Progenitor cell of endocrine pancreas (in vitro differentiated cells): ENCODE measurements at regions not wholly inside any gene's neighbourhood (a gene's known extent, or its start where the extent isn't known, plus 50 kb on each side); places are given as distances from the start of the nearest gene placed in this dataset.
"Not testable (repeated sequence)": the region's sequence is repeated elsewhere in the genome, so short reads cannot be mapped to it uniquely, and the experiment has no call there.

Source experiments
- DNase-seq: peaks from one replicate; pipeline ENCODE4 v3.0.0; 2021; ENCODE audit warnings: low spot score; ENCODE audit not compliant: unreplicated experiment
- H3K27ac Mint-ChIP-seq: 2 replicates; pipeline ENCODE4 v1.8.0; 2021; ENCODE audit warnings: mild to moderate bottlenecking, moderate library complexity, mixed read lengths
- H3K27me3 Mint-ChIP-seq: 2 replicates; pipeline ENCODE4 v1.8.0; 2021; ENCODE audit warnings: mixed read lengths
- H3K36me3 Mint-ChIP-seq: 2 replicates; pipeline ENCODE4 v1.8.0; 2022; ENCODE audit warnings: mixed read lengths; ENCODE audit not compliant: insufficient read depth
- H3K4me1 Mint-ChIP-seq: 2 replicates; pipeline ENCODE4 v1.8.0; 2021; ENCODE audit warnings: low read depth, mixed read lengths
- H3K4me3 Mint-ChIP-seq: 2 replicates; pipeline ENCODE4 v1.8.0; 2021; ENCODE audit warnings: low read depth, mild to moderate bottlenecking, moderate library complexity, mixed read lengths
- H3K9me3 Mint-ChIP-seq: 2 replicates; pipeline ENCODE4 v1.8.0; 2021; ENCODE audit warnings: low read depth, mixed read lengths
- CTCF ChIP-seq: fragments of 200-600 bp; sonication (generic); IDR thresholded peaks from one replicate; pipeline ENCODE4 v1.5.0; 2021; ENCODE audit warnings: antibody characterized with exemption, mild to moderate bottlenecking; ENCODE audit not compliant: unreplicated experiment

DNA sequence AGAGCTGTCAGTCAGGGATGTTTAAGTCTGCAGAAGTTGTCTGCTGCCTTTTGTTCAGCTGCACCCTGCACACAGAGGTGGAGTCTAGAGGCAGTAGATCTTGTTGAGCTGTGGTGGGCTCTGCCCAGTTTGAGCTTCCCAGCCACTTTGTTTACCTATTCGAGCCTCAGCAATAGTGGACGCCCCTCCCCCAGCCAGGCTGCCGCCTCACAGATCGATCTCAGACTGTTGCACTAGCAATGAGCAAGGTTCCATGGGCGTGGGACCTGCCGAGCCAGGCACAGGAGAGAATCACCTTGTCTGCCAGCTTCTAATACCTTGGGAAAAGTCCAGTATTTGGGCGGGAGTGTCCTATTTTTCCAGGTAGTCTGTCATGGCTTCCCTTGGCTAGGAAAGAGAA lies 225.1 kb upstream of the RASA1 start:
- no peaks in the 10 kb centered on the region for H3K4me1 Mint-ChIP-seq
- H3K27ac Mint-ChIP-seq, result no peak overlapping the region
- no peak for DNase-seq
- no peak overlapping the region for H3K4me3 Mint-ChIP-seq
- no peak for TF ChIP-seq CTCF
- no peaks in the 10 kb centered on the region for H3K36me3 Mint-ChIP-seq
- peaks cover 10% of the 10 kb centered on the region for H3K9me3 Mint-ChIP-seq
- peaks cover 2% of the 10 kb centered on the region for H3K27me3 Mint-ChIP-seq

- Mint-ChIP-seq H3K4me1 (no peaks in the 10 kb centered on the region), H3K4me3 (no peak overlapping the region), H3K27ac (no peak overlapping the region), H3K27me3 (no peaks in the 10 kb centered on the region), H3K9me3 (peaks cover 29% of the 10 kb centered on the region), H3K36me3 (no peaks in the 10 kb centered on the region)
- TF ChIP-seq CTCF, result no peak
- no peak for DNase-seq
These were observed 219.5 kb upstream of the RASA1 start for GRCh38 chr5:87048156-87048555.

DNA sequence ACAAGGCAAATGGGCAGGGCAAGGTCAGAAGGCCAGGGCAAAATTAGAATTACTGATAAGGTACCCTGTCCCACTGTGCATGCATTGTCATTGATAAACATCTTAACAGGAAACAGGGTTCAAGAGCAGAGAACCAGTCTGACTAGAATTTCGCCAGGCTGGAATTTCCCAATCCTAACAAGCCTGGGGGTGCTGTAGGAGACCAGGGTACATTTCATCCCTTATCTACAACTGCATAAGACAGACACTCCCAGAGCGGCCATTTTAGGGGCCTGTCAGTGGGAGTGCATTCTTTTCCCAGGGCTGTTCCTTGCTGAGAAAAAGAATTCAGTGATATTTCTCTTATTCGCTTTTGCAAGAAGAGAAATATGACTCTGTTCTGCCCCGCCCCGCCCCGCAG lies 218.7 kb upstream of the RASA1 start:
- not testable (repeated sequence) for H3K36me3 Mint-ChIP-seq, H3K4me1 Mint-ChIP-seq, H3K27me3 Mint-ChIP-seq, H3K4me3 Mint-ChIP-seq, H3K27ac Mint-ChIP-seq, DNase-seq
- H3K9me3 Mint-ChIP-seq, result peaks cover 31% of the 10 kb centered on the region

GRCh38 chr5:87051502-87052113 lies 216.1 kb upstream of the RASA1 start:
- no peaks in the 10 kb centered on the region for H3K27me3 Mint-ChIP-seq
- no peaks in the 10 kb centered on the region for H3K4me1 Mint-ChIP-seq
- no peak for TF ChIP-seq CTCF
- H3K36me3 Mint-ChIP-seq, result no peaks in the 10 kb centered on the region
- no peak overlapping the region for H3K4me3 Mint-ChIP-seq
- H3K27ac Mint-ChIP-seq, result no peak overlapping the region
- peaks cover 33% of the 10 kb centered on the region for H3K9me3 Mint-ChIP-seq
- DNase-seq, result no peak

- no peak for TF ChIP-seq CTCF
- no peaks in the 10 kb centered on the region for H3K4me1 Mint-ChIP-seq
- no peaks in the 10 kb centered on the region for H3K27me3 Mint-ChIP-seq
- peaks cover 33% of the 10 kb centered on the region for H3K9me3 Mint-ChIP-seq
- H3K4me3 Mint-ChIP-seq, result no peak overlapping the region
- H3K27ac Mint-ChIP-seq, result no peak overlapping the region
- no peaks in the 10 kb centered on the region for H3K36me3 Mint-ChIP-seq
- DNase-seq, result no peak
These were observed 214.5 kb upstream of the RASA1 start for GRCh38 chr5:87053146-87053545.

DNA sequence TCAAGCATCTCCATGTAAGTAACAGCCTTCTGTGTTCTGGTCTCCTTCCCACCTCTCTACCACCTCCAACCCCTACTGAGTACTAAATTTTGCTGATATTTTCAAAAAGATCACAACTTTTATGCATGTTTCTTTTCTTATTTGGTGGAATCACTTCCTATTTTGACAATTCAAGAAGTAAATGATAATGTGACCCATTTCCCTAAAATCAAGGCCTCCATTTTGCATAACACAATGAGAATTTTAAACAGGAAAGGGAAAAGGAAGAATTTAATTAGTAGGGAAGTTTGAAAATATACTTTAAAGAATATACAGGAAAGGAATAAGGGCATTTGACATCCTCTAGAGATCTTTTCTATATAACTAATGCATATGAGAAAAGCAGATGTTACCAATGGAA lies 212.9 kb upstream of the RASA1 start:
- H3K27me3 Mint-ChIP-seq, result no peaks in the 10 kb centered on the region
- peaks cover 26% of the 10 kb centered on the region for H3K9me3 Mint-ChIP-seq
- no peak for TF ChIP-seq CTCF

More for the DNA sequence above, 212.9 kb upstream of the RASA1 start:
- H3K36me3 Mint-ChIP-seq, result no peaks in the 10 kb centered on the region
- no peak overlapping the region for H3K27ac Mint-ChIP-seq
- no peak for DNase-seq
- H3K4me1 Mint-ChIP-seq, result no peaks in the 10 kb centered on the region
- H3K4me3 Mint-ChIP-seq, result no peak overlapping the region
